ENCODE measurements at regions not wholly inside any gene's neighbourhood (a gene's known extent, or its start where the extent isn't known, plus 50 kb on each side); places are given as distances from the start of the nearest gene placed in this dataset.

DNA sequence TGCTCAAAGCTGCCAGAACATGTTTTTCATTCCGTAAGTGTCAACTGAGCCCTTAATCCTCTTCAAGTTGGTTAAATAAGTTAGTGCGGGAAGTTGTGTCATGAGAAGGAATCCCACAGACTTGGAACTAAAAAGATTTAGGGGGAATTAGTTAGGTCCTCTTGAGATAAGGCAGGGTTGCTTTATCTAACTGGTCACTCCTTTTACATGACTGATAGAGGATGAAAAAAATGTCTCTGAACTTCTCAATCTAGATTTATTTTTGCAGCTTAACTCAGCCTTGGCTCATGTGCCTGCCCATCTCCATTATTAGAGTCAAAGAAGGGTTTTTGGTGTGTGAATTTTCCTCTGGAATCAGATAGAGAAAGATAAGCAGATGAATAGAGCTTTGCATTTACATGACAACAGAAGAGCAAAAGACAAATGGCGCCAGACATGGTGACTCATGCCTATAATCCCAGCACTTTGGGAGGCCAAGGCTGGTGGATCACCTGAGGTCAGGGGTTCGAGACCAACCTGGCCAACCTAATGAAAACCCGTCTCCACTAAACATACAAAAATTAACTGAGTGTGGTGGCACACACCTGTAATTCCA is 882.9 kb downstream of the RPA4 start:
- DNase-seq: no peak

DNA sequence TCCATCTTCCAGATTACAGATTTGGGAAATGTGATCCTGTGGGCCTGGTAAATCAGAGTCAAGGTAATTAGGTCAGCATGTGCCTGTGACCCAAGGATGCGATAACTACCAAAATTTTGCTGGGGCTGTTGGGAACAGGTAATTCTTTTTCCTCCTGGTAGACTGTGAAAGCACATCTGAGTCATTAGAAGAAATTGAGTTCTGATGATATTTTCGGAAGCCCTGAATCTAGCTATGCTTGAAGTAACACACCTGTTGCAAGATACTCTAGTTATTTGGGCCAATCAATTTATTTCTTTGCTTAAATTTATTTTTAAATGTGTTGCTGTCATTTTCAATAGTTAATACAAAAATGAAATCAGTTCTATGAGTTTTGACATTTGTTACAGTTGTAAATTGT is 903.6 kb downstream of the RPA4 start:
- no peak for DNase-seq

DNA sequence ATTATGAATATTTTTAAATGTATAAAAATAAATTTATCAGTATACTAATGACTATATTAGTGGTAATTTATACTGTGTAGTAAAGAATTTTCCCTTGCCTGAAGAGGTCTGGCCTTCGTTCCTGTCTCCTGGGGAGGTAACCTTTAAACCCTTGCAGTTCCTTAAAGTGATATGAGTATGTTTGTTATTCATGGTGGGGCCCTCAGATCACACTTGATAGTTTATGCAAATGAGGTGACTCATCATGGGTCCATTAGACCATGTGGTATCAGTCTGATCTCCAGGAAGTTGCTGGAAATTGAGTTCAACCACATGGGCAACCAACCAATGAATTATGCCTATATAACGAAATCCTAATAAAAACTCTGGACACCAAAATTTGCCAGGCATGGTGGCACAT is 904.1 kb downstream of the RPA4 start:
- no peak for DNase-seq

DNA sequence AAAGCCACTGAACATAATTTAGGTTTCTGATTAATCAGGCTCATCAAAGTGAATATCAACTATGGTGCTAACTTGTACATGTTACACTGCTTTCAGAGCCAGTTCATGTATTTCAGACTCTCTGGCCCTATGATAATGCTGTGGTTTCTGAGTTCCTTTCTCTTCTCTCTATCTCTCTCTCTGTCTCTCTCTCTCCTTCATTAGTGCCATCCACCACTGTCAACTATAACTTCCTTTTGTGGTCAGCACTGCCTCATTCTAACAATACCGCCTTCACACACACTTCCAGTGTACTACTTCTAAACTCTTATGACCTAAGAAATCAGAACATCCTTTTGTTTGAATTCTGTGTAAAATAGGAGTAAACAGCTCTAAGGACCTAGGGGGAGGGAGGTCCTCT is 907.1 kb downstream of the RPA4 start:
- DNase-seq: no peak

DNA sequence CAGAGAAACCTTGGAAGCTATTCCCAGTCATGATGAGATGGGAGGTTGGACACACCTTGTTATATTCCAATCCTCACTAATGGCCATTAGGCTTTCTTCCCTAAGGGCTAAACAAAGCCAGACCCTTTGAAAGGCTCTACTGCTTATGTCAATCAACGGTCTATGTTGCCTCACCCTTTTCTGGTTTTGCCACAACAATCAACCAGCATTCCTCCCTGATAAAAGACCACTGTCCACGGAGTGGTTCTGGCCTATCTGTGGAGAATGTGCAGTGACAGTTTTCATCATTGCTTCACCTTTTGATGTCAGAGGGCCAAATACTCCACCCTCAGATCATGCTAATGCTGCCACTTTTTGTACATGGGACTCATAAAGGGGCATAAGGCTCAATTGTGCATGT is 913.4 kb downstream of the RPA4 start:
- no peak for DNase-seq

DNA sequence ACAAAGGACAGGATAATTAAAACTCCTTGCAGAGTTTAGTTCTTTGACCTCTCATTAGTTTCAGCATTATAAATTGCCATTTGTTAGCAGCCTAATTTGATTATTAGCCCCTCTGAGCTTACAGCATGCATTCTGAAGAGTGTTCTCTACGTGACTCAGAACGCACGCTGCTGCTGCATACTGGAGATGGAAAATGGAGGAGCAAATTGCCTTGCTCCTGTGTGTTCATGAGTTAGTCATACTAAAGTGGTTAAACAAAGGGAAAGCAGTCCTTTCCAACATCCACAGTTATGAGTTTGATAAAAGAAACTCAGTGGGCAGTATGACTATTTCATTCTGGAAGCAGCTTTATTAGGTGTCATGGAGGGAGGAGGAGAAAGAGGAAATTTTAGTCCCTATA is 922.5 kb downstream of the RPA4 start:
- no peak for DNase-seq

DNA sequence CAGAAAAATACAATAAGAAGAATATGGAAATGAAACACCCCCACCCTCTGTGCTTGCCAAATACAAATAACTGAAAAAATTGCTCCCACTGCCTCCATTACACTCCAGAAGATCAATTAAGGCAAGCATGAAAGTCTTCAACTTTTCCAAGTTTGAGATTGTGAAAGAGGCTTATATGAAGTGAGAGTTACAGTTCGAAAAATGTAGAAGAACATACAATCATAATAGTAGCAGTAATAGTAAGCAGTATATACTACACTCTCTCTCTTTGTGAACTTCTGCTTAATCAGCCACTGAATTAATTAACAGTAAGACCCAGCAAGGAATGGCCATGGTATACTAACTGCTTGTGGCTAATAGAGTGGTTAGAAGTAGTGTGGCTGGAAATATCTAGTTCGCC is 923.2 kb downstream of the RPA4 start:
- no peak for DNase-seq

DNA sequence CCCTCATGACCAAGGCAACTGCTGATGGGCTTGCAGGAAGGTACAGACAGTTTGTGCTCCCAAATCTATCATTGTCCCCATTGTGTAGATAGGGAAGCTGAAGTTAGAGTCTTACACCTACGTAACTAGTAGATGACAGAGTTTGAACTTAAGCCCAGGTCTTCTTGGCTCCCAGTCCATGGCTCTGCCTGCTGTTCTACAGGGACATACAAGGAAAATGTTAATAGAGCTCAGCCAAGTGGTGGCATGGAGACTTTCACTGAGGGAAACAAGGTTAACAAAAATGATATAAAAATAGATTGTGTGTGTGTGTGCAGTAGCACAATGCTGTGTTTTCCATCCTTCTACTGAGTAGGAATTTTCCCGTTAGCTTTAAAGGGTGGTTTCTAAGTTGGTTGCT is 936.5 kb downstream of the RPA4 start:
- DNase-seq: no peak

DNA sequence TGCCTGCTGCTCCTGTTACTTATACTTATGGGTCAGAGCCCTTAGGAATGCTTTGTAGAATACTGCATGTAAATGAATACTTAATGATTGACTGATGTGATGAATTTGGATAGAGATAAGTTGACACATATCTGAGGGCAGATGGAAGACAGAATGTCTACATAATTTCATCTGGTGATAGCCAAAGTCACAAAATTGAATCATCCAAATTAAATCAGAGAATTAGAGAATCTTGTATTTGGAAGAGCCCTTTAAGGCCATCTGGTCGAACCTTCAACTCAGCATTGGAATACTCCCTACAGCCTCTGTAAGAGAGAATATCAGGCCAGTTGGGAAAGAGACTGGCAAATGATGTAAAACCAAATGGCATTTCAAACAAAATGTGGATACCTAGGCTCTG is 944.8 kb downstream of the RPA4 start:
- DNase-seq: no peak

DNA sequence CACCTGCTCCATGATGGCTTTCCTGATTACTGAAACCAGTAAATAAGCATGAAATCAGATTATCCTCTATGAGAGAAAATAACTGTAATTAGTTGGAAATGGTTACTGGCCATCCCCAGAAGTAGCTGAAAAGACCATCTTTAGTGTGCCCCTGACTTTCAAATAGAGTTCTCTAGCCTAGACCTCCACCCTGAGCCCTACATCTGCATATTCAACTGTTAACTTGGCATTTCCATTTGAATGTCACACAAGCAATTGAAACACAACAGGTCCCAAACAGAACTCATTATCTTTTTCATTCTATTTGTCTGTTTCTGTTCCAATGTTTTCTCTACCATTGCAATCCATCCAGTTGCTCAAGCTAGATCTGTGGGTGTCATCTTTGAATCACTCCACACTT is 952.3 kb downstream of the RPA4 start:
- no peak for DNase-seq

DNA sequence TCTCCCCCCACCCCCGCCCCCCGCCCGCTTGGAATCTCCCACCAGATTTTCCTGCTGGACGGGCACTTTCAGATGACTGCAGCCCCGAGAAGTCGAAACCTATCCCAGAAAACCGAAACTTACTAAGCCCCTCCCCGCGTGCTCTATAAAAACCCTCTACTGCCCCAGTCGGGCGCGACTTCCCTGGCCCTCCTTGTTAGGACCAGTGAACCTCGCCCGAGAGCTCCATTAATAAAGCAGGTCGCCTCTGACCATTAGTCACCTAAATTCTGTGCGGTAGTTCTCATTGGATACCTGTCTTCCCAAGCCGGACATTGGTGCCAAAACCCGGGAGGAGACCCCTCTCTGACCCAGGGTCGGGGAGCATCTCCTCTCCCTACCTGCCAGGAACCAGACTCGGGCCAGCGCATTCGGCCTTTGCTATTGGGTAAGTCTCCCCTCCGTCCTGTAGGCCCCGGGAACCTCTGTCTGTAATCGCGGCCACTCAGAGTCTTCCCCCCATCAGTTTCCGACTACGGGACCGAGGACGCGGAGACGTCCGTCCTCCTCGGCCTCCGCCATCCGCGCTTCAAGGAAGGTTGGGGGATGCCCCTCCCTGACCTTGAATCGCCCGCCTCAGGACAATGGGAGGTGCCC is 958.0 kb downstream of the RPA4 start:
- no peak for DNase-seq

DNA sequence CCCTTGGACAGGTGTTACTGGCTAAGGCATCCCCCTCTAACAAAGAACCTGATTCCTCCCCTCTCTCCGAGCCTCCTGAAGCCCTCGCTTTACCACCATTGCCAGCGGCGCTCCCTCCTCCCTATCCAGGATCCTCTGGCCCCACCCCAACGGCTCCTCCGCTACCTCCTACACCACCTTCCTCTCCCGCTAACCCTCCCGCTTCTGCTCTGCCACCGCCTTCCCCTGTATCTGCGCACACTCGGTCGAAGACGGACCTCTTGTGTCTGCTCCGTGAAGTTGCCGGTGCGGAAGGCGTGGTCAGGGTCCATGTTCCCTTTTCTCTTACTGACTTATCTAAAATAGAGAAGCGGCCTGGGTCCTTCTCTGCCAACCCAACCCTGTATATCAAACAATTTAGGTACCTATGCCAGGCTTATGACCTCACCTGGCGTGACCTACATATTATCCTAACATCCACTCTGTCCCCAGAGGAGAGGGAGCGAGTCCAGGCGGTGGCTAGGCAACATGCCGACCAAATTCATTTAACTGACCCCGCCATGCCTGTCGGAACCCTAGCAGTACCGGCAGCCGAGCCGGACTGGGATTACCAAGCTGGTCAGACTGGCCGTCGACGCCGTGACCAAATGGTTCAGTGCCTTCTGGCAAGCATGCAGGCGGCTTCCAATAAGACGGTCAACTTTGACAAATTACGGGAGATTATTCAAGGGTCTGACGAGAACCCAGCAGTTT is 958.9 kb downstream of the RPA4 start:
- DNase-seq: no peak

DNA sequence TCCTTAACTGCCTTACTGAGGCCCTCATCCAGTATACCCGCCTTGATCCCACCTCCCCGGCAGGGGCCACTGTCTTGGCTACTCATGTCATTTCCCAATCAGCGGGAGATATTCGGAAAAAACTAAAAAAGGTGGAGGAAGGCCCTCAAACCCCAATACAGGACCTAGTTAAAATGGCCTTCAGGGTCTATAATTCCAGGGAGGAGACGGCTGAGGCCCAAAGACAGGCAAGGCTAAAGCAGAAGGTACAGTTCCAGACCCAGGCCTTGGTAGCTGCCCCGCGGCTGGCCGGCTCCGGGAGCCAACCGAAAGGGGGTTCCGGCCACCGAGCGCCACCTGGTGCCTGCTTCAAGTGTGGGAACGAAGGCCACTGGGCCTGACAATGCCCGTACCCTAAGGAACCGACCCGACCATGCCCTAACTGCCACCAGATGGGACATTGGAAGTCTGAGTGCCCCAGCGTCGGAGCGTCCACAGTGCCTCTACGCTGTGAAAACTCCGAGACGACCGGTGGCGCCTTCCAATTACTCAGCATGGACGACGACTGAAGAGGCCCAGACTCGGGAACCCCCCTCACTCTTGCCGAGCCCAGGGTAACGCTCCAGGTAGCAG is 959.6 kb downstream of the RPA4 start:
- DNase-seq: no peak

DNA sequence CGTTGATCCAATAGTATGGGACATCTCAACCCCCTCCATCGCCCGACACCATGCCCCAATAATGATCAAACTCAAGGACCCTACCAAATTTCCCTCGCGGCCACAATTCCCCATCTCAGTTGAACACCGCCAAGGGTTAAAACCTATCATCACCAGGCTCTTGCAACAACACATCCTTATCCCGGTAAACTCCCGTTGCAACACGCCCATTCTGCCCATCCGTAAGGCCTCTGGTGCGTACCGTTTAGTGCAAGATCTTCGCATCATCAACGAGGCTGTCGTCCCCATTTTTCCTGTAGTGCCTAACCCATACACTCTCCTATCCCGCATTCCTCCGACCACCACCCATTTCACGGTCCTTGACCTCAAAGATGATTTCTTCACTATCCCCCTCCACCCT is 960.5 kb downstream of the RPA4 start:
- DNase-seq: no peak

DNA sequence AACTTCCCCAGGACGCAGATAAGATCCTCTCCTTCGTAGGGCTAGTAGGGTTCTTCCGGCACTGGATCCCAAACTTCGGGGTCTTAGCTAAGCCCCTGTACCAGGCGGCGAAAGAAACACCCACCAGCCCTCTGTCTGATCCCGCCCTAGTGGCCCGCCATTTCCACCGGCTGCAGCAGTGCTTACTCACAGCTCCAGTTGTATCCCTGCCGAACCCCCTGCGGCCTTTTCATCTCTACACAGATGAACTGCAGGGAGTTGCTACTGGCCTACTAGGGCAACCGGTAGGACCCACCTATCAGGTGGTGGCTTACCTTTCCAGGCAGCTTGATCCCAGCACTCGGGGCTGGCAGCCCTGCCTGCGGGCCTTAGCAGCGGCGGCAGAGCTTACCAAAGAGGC is 961.2 kb downstream of the RPA4 start:
- no peak for DNase-seq

DNA sequence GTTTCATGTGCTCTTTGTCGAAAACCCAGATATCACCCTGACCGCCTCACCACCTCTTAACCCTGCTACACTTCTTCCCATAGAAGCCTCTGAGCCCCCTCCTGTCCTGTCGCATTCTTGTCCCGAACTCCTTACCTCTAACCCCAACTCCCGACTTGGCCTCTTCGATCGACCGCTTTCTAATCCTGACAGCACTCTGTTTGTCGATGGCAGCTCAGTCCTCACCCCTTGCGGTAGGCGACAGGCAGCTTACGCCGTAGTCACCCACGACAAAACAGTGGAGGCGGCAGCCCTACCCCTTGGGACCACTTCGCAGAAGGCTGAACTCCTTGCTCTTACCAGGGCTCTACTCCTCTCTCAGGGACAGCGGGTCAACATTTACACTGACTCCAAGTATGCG is 961.7 kb downstream of the RPA4 start:
- DNase-seq: no peak

DNA sequence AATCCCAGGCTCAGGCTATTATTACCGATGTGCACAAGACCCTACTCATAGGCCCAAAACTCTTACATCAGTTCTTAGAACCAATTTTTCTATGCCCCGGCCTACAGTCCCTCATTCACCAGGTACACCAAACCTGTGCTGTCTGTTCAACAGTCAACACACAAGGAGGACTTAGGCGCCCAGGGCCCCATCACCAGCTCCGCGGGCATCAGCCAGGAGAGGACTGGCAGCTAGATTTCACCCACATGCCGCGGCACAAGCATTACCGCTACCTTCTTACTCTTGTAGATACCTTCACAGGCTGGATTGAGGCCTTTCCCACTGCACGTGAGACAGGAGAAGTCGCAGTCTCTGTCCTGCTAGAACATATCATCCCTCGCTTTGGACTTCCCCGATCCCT is 962.5 kb downstream of the RPA4 start:
- DNase-seq: no peak

DNA sequence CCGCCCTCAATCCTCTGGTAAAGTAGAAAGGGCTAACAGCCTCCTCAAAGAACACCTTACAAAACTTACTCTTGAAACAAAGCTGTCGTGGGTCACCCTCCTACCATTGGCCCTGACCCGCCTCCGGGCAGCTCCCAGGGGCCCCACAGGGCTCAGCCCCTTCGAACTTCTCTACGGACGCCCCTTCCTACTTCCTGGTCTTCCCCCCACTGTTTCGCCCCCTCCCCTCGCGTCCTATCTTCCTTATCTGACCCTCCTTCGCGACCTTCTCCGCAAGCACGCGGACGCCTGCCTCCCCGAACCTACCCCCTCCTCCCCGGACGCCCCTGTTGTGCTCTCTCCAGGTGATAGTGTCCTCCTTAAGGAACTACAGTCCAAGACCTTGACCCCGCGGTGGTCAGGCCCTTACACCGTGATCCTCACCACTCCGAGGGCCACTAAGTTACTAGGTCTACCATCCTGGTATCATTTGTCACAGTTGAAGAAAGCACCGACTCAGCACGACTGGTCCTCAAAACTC is 963.1 kb downstream of the RPA4 start:
- no peak for DNase-seq

DNA sequence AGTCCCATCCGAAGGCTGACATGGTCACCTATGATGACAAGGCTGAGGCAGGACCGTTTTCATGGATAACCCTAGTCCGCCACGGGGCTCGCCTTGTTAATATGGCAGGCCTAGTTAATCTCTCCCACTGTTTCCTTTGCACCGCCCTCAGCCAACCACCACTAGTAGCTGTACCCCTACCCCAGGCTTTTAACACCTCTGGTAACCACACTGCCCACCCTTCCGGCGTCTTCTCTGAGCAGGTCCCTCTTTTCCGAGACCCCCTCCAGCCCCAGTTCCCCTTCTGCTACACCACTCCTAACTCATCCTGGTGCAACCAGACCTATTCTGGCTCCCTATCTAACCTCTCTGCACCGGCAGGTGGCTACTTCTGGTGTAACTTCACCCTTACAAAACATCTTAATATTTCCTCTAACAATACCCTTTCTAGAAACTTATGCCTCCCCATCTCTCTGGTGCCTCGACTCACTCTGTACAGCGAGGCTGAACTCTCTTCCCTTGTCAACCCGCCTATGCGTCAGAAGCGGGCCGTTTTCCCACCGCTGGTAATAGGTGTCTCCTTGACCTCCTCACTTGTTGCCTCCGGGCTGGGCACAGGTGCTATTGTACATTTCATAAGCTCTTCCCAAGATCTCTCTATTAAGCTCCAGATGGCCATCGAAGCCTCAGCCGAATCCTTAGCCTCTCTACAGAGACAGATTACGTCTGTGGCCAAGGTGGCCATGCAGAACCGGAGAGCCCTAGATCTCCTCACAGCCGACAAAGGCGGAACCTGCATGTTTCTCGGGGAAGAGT is 964.4 kb downstream of the RPA4 start:
- DNase-seq: no peak

DNA sequence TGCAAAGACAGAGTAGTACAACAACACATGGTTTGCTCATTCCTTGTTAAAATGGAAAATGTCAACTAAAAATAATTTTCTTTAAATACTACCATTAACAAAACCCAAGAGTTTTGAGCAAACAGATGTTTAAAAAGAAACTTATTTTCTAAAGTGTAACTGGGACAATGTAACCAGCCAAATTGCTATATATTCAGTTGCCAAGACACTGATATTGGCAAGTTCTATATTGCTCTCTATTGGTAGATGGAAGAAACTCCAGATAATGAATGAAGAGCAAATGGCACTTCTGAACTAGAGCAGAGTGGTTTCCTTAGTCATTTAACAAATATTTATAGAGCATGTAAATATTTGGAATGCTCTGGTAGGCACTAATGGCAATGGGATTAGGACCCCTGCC is 966.2 kb downstream of the RPA4 start:
- no peak for DNase-seq

DNA sequence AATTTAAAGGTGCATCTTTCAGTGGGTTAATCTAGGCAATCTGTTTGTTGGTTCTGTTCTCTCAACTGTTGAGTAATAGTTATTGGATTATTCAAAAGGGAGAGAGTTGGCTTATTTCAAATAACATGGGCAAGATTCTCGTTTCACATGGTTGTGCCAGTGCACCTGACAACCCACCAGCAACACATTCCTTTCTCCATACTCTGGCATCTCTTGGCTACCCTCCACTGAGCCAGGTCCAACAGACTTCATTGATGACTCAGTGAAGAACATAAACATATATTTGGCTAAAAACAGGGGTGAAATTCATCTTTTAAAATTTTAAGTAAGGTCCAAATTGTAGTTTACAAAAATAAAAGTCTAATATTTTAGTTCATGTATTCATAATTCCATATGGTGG is 967.2 kb downstream of the RPA4 start:
- no peak for DNase-seq

DNA sequence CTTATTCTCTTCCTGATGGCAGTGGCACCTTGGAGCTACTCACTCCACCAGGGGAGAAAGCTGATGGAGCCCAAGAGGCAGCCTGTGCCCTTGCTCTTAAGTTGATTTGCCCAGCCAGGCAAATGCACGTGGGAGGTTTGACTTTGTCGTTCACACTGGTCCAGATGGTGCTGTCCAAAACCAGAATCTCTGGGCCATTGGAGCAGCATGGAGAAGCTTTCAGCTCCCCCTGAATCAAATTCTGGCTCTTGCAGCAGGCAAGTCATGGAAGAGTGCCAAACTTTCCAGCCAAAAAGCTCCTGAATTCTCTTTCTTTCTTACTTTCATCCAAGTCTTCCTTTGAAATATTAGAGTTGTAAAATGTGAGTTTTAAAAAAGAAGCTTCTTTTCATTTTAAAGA is 970.4 kb downstream of the RPA4 start:
- DNase-seq: no peak

DNA sequence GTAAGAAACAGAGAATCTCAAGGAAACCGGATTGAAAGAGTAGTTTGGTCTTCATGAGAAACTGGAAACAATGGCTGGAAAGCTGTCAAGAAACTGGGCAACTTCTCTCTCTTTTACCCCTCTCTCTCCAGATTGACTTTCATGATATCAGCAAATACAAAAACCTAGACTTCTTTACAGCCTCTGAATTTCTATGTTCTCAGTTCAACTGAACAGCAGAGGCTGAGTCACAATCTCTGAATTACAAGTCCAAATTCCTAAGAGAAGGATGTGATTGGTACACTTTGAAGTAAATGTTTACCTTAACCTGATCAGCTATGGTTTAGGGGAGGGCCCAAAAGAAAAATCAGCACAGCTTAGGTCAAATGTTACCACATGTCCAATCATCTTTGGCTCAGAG is 974.9 kb downstream of the RPA4 start:
- DNase-seq: no peak
